GM12864 (cell line): ENCODE measurements at regions not wholly inside any gene's neighbourhood (a gene's known extent, or its start where the extent isn't known, plus 50 kb on each side); places are given as distances from the start of the nearest gene placed in this dataset.

Experiments used
- DNase-seq: peaks from one replicate; pipeline ENCODE4 v3.0.0-alpha.2; 2011; ENCODE audit warnings: low read depth
- H3K4me3 ChIP-seq: 2 replicates; pipeline ENCODE4 v1.5.1; 2011; ENCODE audit warnings: mild to moderate bottlenecking, low read depth, low read length, control low read depth
- CTCF ChIP-seq: IDR thresholded peaks from 2 replicates; pipeline ENCODE4 v1.5.1; 2011; ENCODE audit warnings: low read depth, mild to moderate bottlenecking, moderate library complexity, low read length, control low read depth, inconsistent platforms; ENCODE audit errors: missing control alignments

DNA sequence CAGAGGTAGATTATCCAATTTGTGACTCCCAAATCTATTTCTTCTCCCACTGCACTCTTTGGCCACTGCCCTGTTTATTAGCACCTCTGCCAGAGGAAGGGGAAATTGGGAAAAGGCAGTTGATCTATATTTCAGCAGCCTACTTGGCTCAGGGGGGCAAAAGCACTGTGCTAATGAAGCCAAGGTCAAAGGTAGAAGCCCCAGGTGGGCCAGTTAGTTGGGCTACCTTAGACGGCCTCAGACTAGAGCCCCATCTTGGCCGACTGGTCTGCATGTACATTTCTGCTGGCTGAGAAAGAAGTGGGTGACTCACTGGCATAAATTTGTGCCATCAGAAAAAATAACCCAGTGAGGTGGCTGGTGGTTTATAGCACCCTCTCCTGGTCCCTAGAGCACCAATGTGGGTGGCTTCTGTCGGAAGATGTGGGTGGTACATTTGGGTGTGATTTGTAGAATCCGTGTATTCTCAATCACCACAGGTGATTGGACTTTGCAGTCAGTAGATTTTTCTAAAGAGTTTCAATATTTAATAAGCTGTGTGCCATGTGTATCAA, 293.3 kb upstream of the MKI67 start:
- no peak overlapping the region for H3K4me3 ChIP-seq
- no peak for DNase-seq
- TF ChIP-seq CTCF: no peak

- no peak overlapping the region for H3K4me3 ChIP-seq
- TF ChIP-seq CTCF: no peak
- no peak for DNase-seq
Measured at GRCh38 chr10:128420623-128421022, 294.4 kb upstream of the MKI67 start.

- no peak for TF ChIP-seq CTCF
- DNase-seq: no peak
Measured at GRCh38 chr10:128421371-128422160, 295.3 kb upstream of the MKI67 start.

GRCh38 chr10:128422190-128422589, 296.0 kb upstream of the MKI67 start:
- TF ChIP-seq CTCF: no peak
- no peak for DNase-seq
- no peak overlapping the region for H3K4me3 ChIP-seq

More at GRCh38 chr10:128421371-128422160, 295.3 kb upstream of the MKI67 start:
- H3K4me3 ChIP-seq: no peak overlapping the region

DNA sequence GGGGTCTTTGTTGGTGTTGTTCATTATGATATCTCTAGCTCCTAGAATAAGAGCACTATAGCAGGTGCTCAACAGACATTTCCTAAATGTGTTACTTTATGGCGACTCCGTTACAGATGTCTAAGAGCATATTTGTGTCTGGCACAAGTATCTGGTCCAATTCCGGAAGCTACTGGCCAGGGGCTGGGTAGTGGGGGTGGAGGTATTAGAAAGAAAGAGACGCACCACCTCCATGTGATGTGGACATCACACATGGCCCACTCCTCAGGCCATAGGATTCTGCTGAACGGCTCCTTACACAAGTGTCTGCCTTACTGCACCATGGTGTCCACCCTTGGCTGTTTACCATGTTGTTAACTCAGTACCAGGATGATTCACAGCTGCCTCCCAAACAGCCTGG, 296.8 kb upstream of the MKI67 start:
- TF ChIP-seq CTCF: no peak
- no peak overlapping the region for H3K4me3 ChIP-seq
- no peak for DNase-seq

DNA sequence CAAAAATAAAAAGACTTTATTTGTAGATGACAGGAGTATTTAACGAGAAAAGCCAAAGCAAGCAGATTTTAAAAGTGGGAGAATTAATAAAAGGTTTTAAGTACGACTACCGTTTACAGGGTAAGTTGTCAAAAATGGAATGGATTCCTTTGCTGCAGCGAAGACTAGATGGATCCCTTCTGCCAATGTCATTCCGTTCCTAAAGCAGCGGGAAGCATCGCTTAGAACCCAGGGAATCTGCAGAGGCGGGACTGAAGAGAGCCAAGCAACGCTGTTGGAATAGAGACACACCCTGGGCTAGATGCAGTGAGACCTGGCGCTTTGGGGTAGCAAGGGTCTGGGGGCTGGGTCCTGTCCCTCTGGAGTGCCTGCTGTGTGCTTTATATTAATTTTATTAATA, 303.1 kb upstream of the MKI67 start:
- H3K4me3 ChIP-seq: no peak overlapping the region
- DNase-seq: no peak
- TF ChIP-seq CTCF: no peak
